ENCODE measurements at regions not wholly inside any gene's neighbourhood (a gene's known extent, or its start where the extent isn't known, plus 50 kb on each side); places are given as distances from the start of the nearest gene placed in this dataset.

DNA sequence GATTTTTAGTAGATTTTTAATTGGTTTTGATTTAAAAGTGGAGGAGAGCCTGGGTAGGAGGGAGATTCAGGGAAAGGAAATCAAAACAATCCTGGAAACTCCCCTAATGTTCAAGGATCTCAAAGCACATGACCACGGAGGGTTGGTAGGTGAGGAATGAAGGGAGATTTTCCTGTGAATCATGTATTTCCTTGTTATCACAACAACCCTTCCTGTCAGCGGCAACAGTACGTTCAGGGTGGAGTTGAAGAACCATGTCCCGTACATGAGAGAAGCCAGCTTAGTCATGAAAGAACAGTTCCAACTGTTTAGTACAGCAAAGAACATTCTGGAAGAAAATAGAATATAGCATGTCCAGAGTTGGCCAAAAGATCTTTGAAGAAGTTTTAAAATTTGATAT, 79.4 kb upstream of the SCAF8 start:
- TF ChIP-seq EZH2 (IDR thresholded peaks at IDR 0.05; ENCODE audit: borderline replicate concordance, low read depth, low read length, severe bottlenecking) = no peak
- TF ChIP-seq, protein P1, sequence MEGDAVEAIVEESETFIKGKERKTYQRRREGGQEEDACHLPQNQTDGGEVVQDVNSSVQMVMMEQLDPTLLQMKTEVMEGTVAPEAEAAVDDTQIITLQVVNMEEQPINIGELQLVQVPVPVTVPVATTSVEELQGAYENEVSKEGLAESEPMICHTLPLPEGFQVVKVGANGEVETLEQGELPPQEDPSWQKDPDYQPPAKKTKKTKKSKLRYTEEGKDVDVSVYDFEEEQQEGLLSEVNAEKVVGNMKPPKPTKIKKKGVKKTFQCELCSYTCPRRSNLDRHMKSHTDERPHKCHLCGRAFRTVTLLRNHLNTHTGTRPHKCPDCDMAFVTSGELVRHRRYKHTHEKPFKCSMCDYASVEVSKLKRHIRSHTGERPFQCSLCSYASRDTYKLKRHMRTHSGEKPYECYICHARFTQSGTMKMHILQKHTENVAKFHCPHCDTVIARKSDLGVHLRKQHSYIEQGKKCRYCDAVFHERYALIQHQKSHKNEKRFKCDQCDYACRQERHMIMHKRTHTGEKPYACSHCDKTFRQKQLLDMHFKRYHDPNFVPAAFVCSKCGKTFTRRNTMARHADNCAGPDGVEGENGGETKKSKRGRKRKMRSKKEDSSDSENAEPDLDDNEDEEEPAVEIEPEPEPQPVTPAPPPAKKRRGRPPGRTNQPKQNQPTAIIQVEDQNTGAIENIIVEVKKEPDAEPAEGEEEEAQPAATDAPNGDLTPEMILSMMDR (IDR thresholded peaks at IDR 0.05; ENCODE audit: borderline replicate concordance, extremely low read depth, low read length, poor library complexity, severe bottlenecking) = no peak

Measured in DND-41 (cell line).